GM23338 (cell line): ENCODE measurements at regions not wholly inside any gene's neighbourhood (a gene's known extent, or its start where the extent isn't known, plus 50 kb on each side); places are given as distances from the start of the nearest gene placed in this dataset.

Experiments
- ATAC-seq: fragments of 200-7000 bp; cut with Tn5 transposase; 3 replicates; pipeline ENCODE4 v1.9.1; 2020
- DNase-seq: peaks from one replicate; pipeline ENCODE4 v3.0.0-alpha.2; 2015; ENCODE audit warnings: low spot score
- H2AFZ ChIP-seq: fragments of 200-600 bp; sonication (generic); 2 replicates; pipeline ENCODE4 v1.8.0; 2016; ENCODE audit warnings: antibody characterized with exemption, mild to moderate bottlenecking, moderate library complexity
- H3F3A ChIP-seq: fragments of 200-600 bp; sonication (generic); replicated peaks from 2 replicates; pipeline ENCODE4 v1.8.0; 2017; ENCODE audit warnings: antibody characterized with exemption, mixed run types, low read depth
- H3K27ac ChIP-seq: fragments of 200-600 bp; sonication (generic); 2 replicates; pipeline ENCODE4 v1.6.1; 2016; ENCODE audit warnings: low read depth
- H3K27me3 ChIP-seq: fragments of 200-600 bp; sonication (generic); 2 replicates; pipeline ENCODE4 v1.8.0; 2016; ENCODE audit warnings: mild to moderate bottlenecking, mixed run types, moderate library complexity; ENCODE audit not compliant: insufficient read depth
- H3K36me3 ChIP-seq: fragments of 200-600 bp; sonication (generic); 2 replicates; pipeline ENCODE4 v1.8.0; 2016; ENCODE audit warnings: mild to moderate bottlenecking; ENCODE audit not compliant: insufficient read depth
- H3K4me1 ChIP-seq: fragments of 200-600 bp; sonication (generic); 2 replicates; pipeline ENCODE4 v1.8.0; 2016; ENCODE audit warnings: mild to moderate bottlenecking, moderate library complexity; ENCODE audit not compliant: insufficient read depth
- H3K4me2 ChIP-seq: fragments of 200-600 bp; sonication (generic); 2 replicates; pipeline ENCODE4 v1.7.1; 2017; ENCODE audit warnings: mixed run types
- H3K4me3 ChIP-seq: fragments of 200-600 bp; sonication (generic); 2 replicates; pipeline ENCODE4 v1.6.1; 2016; ENCODE audit warnings: mixed run types
- H3K79me2 ChIP-seq: fragments of 200-600 bp; sonication (generic); replicated peaks from 2 replicates; pipeline ENCODE4 v1.8.0; 2017; ENCODE audit warnings: mild to moderate bottlenecking; ENCODE audit not compliant: insufficient read depth
- H3K9me2 ChIP-seq: fragments of 200-600 bp; sonication (generic); 2 replicates; pipeline ENCODE4 v1.8.0; 2017; ENCODE audit not compliant: insufficient read depth
- H4K20me1 ChIP-seq: fragments of 200-600 bp; sonication (generic); replicated peaks from 2 replicates; pipeline ENCODE4 v1.8.0; 2017; ENCODE audit warnings: mild to moderate bottlenecking; ENCODE audit not compliant: insufficient read depth
- H3K27ac Mint-ChIP-seq: 2 replicates; pipeline ENCODE4 v1.8.0; 2020; ENCODE audit warnings: inconsistent platforms, mild to moderate bottlenecking, moderate library complexity, mixed read lengths
- H3K27me3 Mint-ChIP-seq: 3 replicates; pipeline ENCODE4 v1.8.0; 2022; ENCODE audit warnings: low read depth, mild to moderate bottlenecking, moderate library complexity, mixed read lengths, inconsistent platforms; ENCODE audit not compliant: insufficient read depth, poor library complexity
- H3K36me3 Mint-ChIP-seq: 3 replicates; pipeline ENCODE4 v1.8.0; 2021; ENCODE audit warnings: low read depth, mild to moderate bottlenecking, inconsistent platforms, moderate library complexity, mixed read lengths
- H3K4me1 Mint-ChIP-seq: 3 replicates; pipeline ENCODE4 v1.8.0; 2020; ENCODE audit warnings: mild to moderate bottlenecking, inconsistent platforms, mixed read lengths
- H3K4me3 Mint-ChIP-seq: 3 replicates; pipeline ENCODE4 v1.8.0; 2021; ENCODE audit warnings: moderate library complexity, mild to moderate bottlenecking, inconsistent platforms, mixed read lengths
- H3K9me3 Mint-ChIP-seq: 3 replicates; pipeline ENCODE4 v1.8.0; 2020; ENCODE audit warnings: moderate library complexity, mild to moderate bottlenecking, inconsistent platforms, mixed read lengths
- CREB1 ChIP-seq: fragments of 250-450 bp; sonication (Bioruptor Pico); IDR thresholded peaks from 2 replicates; pipeline ENCODE4 v1.5.0; 2020; ENCODE audit warnings: low read depth, mild to moderate bottlenecking, moderate library complexity
- CTCF ChIP-seq, 2 experiments: fragments of 200-600 bp in 1 of 2; sonication (generic) in 1 of 2; conservative IDR thresholded peaks; 2 replicates each; pipeline versions ENCODE4 v1.5.1 to v1.6.1; 2016 to 2017; ENCODE audit warnings: antibody characterized with exemption in 2 of 2, low read depth in 2 of 2, mild to moderate bottlenecking in 2 of 2, moderate library complexity in 1 of 2
- ETS1 ChIP-seq: IDR thresholded peaks from 2 replicates; pipeline ENCODE4 v1.6.1; 2016; ENCODE audit warnings: antibody characterized with exemption
- EZH2 ChIP-seq: fragments of 200-600 bp; sonication (generic); IDR thresholded peaks from one replicate; pipeline ENCODE4 v1.8.0; 2017; ENCODE audit warnings: antibody characterized with exemption, mild to moderate bottlenecking, low read depth; ENCODE audit not compliant: unreplicated experiment
- EZH2phosphoT487 ChIP-seq: fragments of 200-600 bp; sonication (generic); IDR thresholded peaks from one replicate; pipeline ENCODE4 v1.8.1; 2018; ENCODE audit warnings: antibody characterized with exemption; ENCODE audit not compliant: unreplicated experiment
- JUNB ChIP-seq: IDR thresholded peaks from one replicate; pipeline ENCODE4 v1.6.1; 2016; ENCODE audit warnings: antibody characterized with exemption; ENCODE audit not compliant: unreplicated experiment
- NANOG ChIP-seq: IDR thresholded peaks from 2 replicates; pipeline ENCODE4 v1.6.1; 2016; ENCODE audit warnings: antibody characterized with exemption, borderline replicate concordance
- POLR2AphosphoS5 ChIP-seq: IDR thresholded peaks from 2 replicates; pipeline ENCODE4 v1.6.1; 2016; ENCODE audit warnings: antibody characterized with exemption, low read depth
- REST ChIP-seq: IDR thresholded peaks from one replicate; pipeline ENCODE4 v1.6.1; 2018; ENCODE audit warnings: antibody characterized with exemption; ENCODE audit not compliant: unreplicated experiment
- STAT1 ChIP-seq: IDR thresholded peaks from one replicate; pipeline ENCODE4 v1.6.1; 2016; ENCODE audit warnings: antibody characterized with exemption; ENCODE audit not compliant: unreplicated experiment
- ZNF114 ChIP-seq: fragments of 250-450 bp; sonication (Bioruptor Pico); IDR thresholded peaks from 2 replicates; pipeline ENCODE4 v1.5.0; 2020; ENCODE audit warnings: mild to moderate bottlenecking, moderate library complexity
- ZNF331 ChIP-seq: fragments of 250-450 bp; sonication (Bioruptor Pico); IDR thresholded peaks from 2 replicates; pipeline ENCODE4 v1.5.0; 2020; ENCODE audit warnings: low read depth, mild to moderate bottlenecking, moderate library complexity
- ZNF462 ChIP-seq: fragments of 250-450 bp; sonication (Bioruptor Pico); IDR thresholded peaks from 2 replicates; pipeline ENCODE4 v1.5.0; 2020; ENCODE audit warnings: mild to moderate bottlenecking, moderate library complexity

GRCh38 chr7:131080754-131081153 is 246.9 kb upstream of the MKLN1 start:
- peaks cover 13% of the 10 kb centered on the region for H3K4me1 ChIP-seq
- DNase-seq (no peak), ATAC-seq (no peak)
- peaks cover 76% of the 10 kb centered on the region for H3K79me2 ChIP-seq
- no peaks in the 10 kb centered on the region for H3K27me3 ChIP-seq
- no peak overlapping the region for H3K27ac ChIP-seq
- H3K4me2 ChIP-seq: no peak overlapping the region
- H3K36me3 ChIP-seq: no peaks in the 10 kb centered on the region; the same call in 1 of the 2 replicates
- no peaks in the 10 kb centered on the region for H3F3A ChIP-seq
- H3K4me3 Mint-ChIP-seq: no peak overlapping the region
- no peak overlapping the region for H3K27ac Mint-ChIP-seq
- peaks cover 17% of the 10 kb centered on the region for H3K36me3 Mint-ChIP-seq
- no peaks in the 10 kb centered on the region for H3K27me3 Mint-ChIP-seq
- no peaks in the 10 kb centered on the region for H3K9me2 ChIP-seq
- no peak overlapping the region for H3K4me3 ChIP-seq
- no peaks in the 10 kb centered on the region for H3K9me3 Mint-ChIP-seq
- no peak overlapping the region for H2AFZ ChIP-seq
- 0 out of 2 replicates have a peak, but pooled peaks cover 7% of the 10 kb centered on the region for H4K20me1 ChIP-seq
- no peak for TF ChIP-seq POLR2AphosphoS5
- no peak for TF ChIP-seq REST
- TF ChIP-seq ZNF462 (CRISPR knock-in tag): no peak
- no peak for TF ChIP-seq EZH2
- no peak for TF ChIP-seq CTCF (conservative IDR thresholded peaks at IDR 0.05; ENCODE audit: low read depth in 2 of 2)
- no peak for TF ChIP-seq ZNF331 (CRISPR knock-in tag)
- no peak for TF ChIP-seq ZNF114
- no peak for TF ChIP-seq JUNB
- no peak for TF ChIP-seq NANOG
- no peak for TF ChIP-seq STAT1
- no peak for TF ChIP-seq ETS1
- no peak for TF ChIP-seq EZH2phosphoT487
- TF ChIP-seq CREB1 (CRISPR knock-in tag): no peak
- peaks cover 12% of the 10 kb centered on the region for H3K4me1 Mint-ChIP-seq
